K562 (cell line): ENCODE measurements at regions not wholly inside any gene's neighbourhood (a gene's known extent, or its start where the extent isn't known, plus 50 kb on each side); places are given as distances from the start of the nearest gene placed in this dataset.
A peak's percentile ranks its signal among the peaks of the same experiment; 100 is the strongest.

ENCODE experiments used
- CREB3L1 ChIP-seq: fragments of 450-650 bp; IDR thresholded peaks from 2 replicates; pipeline ENCODE4 v1.6.1; 2014; ENCODE audit warnings: low read depth, mild to moderate bottlenecking, moderate library complexity, borderline replicate concordance
- FOXJ2 ChIP-seq: fragments of 200-800 bp; sonication (Bioruptor generic); IDR thresholded peaks from 2 replicates; pipeline ENCODE4 v1.6.1; 2016; ENCODE audit warnings: missing genetic modification characterization, missing compliant biosample characterization
- HCFC1 ChIP-seq: IDR thresholded peaks from 2 replicates; pipeline ENCODE4 v1.6.1; 2012; ENCODE audit warnings: low read depth, low read length, improper control_type of control experiment
- ILK ChIP-seq: fragments of 450-650 bp; IDR thresholded peaks from 2 replicates; pipeline ENCODE4 v1.6.1; 2016; ENCODE audit warnings: missing genetic modification characterization, low read depth, mild to moderate bottlenecking, missing compliant biosample characterization, moderate library complexity, borderline replicate concordance
- LCOR ChIP-seq: sonication (generic); formaldehyde crosslinking; IDR thresholded peaks from 2 replicates; pipeline ENCODE4 v1.8.0; 2022; ENCODE audit warnings: mild to moderate bottlenecking, missing genetic modification reagents
- RERE ChIP-seq: sonication (generic); formaldehyde crosslinking; IDR thresholded peaks from 2 replicates; pipeline ENCODE4 v1.8.0; 2023; ENCODE audit warnings: missing genetic modification reagents, mild to moderate bottlenecking, borderline replicate concordance
- SMAD2 ChIP-seq: fragments of 150-350 bp; IDR thresholded peaks from 2 replicates; pipeline ENCODE4 v1.6.1; 2014; ENCODE audit warnings: low read depth, mild to moderate bottlenecking, low read length
- YBX1 ChIP-seq: fragments of 450-650 bp; IDR thresholded peaks from 2 replicates; pipeline ENCODE4 v1.7.1; 2016; ENCODE audit warnings: mild to moderate bottlenecking
- ZNF217 ChIP-seq: sonication (generic); formaldehyde crosslinking; IDR thresholded peaks from 2 replicates; pipeline ENCODE4 v1.8.0; 2022; ENCODE audit warnings: mild to moderate bottlenecking, missing genetic modification reagents
- ZNF253 ChIP-seq: fragments of 250-450 bp; sonication (Bioruptor Pico); conservative IDR thresholded peaks from 2 replicates; pipeline ENCODE4 v1.6.1; 2021; ENCODE audit warnings: mild to moderate bottlenecking
- ZNF384 ChIP-seq: IDR thresholded peaks from 2 replicates; pipeline ENCODE4 v1.6.1; 2012; ENCODE audit warnings: low read depth, low read length, improper control_type of control experiment
- ZNF696 ChIP-seq: fragments of 250-450 bp; sonication (Bioruptor Pico); conservative IDR thresholded peaks from 2 replicates; pipeline ENCODE4 v1.4.0; 2020; ENCODE audit warnings: mild to moderate bottlenecking, moderate library complexity
- TF ChIP-seq, protein P1 (sequence below): fragments of 250-450 bp; sonication (Bioruptor Pico); IDR thresholded peaks from 2 replicates; pipeline ENCODE4 v1.5.1; 2021; ENCODE audit warnings: mild to moderate bottlenecking
- TF ChIP-seq, protein P2 (sequence below), 2 experiments: IDR thresholded peaks in 1 of 2; conservative IDR thresholded peaks in 1 of 2; 2 replicates each; pipeline ENCODE4 v1.6.1; 2016; ENCODE audit warnings: low read depth in 2 of 2, mild to moderate bottlenecking in 1 of 2, missing compliant biosample characterization in 1 of 2, missing genetic modification characterization in 1 of 2, moderate library complexity in 1 of 2

GRCh38 chr3:72270072-72270681 is 485.2 kb upstream of the PROK2 start (continued):
- TF ChIP-seq, protein P1, sequence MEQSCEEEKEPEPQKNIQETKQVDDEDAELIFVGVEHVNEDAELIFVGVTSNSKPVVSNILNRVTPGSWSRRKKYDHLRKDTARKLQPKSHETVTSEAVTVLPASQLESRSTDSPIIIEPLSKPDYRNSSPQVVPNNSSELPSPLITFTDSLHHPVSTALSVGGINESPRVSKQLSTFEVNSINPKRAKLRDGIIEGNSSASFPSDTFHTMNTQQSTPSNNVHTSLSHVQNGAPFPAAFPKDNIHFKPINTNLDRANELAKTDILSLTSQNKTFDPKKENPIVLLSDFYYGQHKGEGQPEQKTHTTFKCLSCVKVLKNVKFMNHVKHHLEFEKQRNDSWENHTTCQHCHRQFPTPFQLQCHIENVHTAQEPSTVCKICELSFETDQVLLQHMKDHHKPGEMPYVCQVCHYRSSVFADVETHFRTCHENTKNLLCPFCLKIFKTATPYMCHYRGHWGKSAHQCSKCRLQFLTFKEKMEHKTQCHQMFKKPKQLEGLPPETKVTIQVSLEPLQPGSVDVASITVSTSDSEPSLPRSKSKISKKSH (CRISPR knock-in tag), result no peak
- TF ChIP-seq FOXJ2 (tag) (no peak), ZNF217 (CRISPR knock-in tag) (no peak), ILK (tag) (no peak), ZNF696 (CRISPR knock-in tag) (no peak), LCOR (CRISPR knock-in tag) (peak; percentile 86; the same call in 1 of the 2 replicates), YBX1 (no peak), CREB3L1 (no peak), ZNF384 (peak; percentile 89), SMAD2 (no peak), HCFC1 (no peak), ZNF253 (CRISPR knock-in tag) (no peak), RERE (no peak)
- TF ChIP-seq, protein P2, sequence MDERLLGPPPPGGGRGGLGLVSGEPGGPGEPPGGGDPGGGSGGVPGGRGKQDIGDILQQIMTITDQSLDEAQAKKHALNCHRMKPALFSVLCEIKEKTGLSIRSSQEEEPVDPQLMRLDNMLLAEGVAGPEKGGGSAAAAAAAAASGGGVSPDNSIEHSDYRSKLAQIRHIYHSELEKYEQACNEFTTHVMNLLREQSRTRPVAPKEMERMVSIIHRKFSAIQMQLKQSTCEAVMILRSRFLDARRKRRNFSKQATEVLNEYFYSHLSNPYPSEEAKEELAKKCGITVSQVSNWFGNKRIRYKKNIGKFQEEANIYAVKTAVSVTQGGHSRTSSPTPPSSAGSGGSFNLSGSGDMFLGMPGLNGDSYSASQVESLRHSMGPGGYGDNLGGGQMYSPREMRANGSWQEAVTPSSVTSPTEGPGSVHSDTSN (CRISPR knock-in tag; IDR thresholded peaks at IDR 0.05; ENCODE audit: low read depth), result no peak
- TF ChIP-seq, protein P2 (tag; conservative IDR thresholded peaks at IDR 0.05; ENCODE audit: low read depth), result peak; percentile 36
